IMR-90 (cell line): ENCODE measurements at regions not wholly inside any gene's neighbourhood (a gene's known extent, or its start where the extent isn't known, plus 50 kb on each side); places are given as distances from the start of the nearest gene placed in this dataset.

ENCODE experiments used
- CEBPB ChIP-seq: IDR thresholded peaks from 2 replicates; pipeline ENCODE4 v1.6.1; 2012; ENCODE audit warnings: low read depth, low read length, improper control_type of control experiment
- MXI1 ChIP-seq: IDR thresholded peaks from 2 replicates; pipeline ENCODE4 v1.6.1; 2012; ENCODE audit warnings: low read depth, mild to moderate bottlenecking, low read length, moderate library complexity, borderline replicate concordance
- POLR2A ChIP-seq: IDR thresholded peaks from 2 replicates; pipeline ENCODE4 v1.6.1; 2012; ENCODE audit warnings: mild to moderate bottlenecking, low read depth, low read length
- RAD21 ChIP-seq: IDR thresholded peaks from 2 replicates; pipeline ENCODE4 v1.6.1; 2012; ENCODE audit warnings: low read length, improper control_type of control experiment
- RFX5 ChIP-seq: IDR thresholded peaks from 2 replicates; pipeline ENCODE4 v1.8.0; 2012; ENCODE audit warnings: low read depth, mild to moderate bottlenecking, low read length, moderate library complexity
- SMC3 ChIP-seq: fragments of 150-350 bp; IDR thresholded peaks from 2 replicates; pipeline ENCODE4 v1.6.1; 2016; ENCODE audit warnings: low read depth, mild to moderate bottlenecking, antibody characterized with exemption, low read length, moderate library complexity
- TF ChIP-seq, protein P1 (sequence below): conservative IDR thresholded peaks from 2 replicates; pipeline ENCODE4 v1.5.1; 2012; ENCODE audit warnings: mild to moderate bottlenecking, low read depth, low read length, improper control_type of control experiment
- TF ChIP-seq, protein P2 (sequence below): fragments of 150-350 bp; IDR thresholded peaks from 2 replicates; pipeline ENCODE4 v1.6.1; 2017; ENCODE audit warnings: mild to moderate bottlenecking, antibody characterized with exemption, low read length, low read depth

- TF ChIP-seq CEBPB = no peak
- no peak for TF ChIP-seq MXI1
- TF ChIP-seq, protein P1, sequence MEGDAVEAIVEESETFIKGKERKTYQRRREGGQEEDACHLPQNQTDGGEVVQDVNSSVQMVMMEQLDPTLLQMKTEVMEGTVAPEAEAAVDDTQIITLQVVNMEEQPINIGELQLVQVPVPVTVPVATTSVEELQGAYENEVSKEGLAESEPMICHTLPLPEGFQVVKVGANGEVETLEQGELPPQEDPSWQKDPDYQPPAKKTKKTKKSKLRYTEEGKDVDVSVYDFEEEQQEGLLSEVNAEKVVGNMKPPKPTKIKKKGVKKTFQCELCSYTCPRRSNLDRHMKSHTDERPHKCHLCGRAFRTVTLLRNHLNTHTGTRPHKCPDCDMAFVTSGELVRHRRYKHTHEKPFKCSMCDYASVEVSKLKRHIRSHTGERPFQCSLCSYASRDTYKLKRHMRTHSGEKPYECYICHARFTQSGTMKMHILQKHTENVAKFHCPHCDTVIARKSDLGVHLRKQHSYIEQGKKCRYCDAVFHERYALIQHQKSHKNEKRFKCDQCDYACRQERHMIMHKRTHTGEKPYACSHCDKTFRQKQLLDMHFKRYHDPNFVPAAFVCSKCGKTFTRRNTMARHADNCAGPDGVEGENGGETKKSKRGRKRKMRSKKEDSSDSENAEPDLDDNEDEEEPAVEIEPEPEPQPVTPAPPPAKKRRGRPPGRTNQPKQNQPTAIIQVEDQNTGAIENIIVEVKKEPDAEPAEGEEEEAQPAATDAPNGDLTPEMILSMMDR = no peak
- TF ChIP-seq RAD21 = no peak
- no peak for TF ChIP-seq POLR2A
- TF ChIP-seq RFX5 = no peak
- TF ChIP-seq, protein P2, sequence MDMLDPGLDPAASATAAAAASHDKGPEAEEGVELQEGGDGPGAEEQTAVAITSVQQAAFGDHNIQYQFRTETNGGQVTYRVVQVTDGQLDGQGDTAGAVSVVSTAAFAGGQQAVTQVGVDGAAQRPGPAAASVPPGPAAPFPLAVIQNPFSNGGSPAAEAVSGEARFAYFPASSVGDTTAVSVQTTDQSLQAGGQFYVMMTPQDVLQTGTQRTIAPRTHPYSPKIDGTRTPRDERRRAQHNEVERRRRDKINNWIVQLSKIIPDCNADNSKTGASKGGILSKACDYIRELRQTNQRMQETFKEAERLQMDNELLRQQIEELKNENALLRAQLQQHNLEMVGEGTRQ = no peak
- TF ChIP-seq SMC3 = no peak
These were observed 276.0 kb upstream of the TRIB2 start for GRCh38 chr2:12440731-12441130.
